ENCODE measurements at regions not wholly inside any gene's neighbourhood (a gene's known extent, or its start where the extent isn't known, plus 50 kb on each side); places are given as distances from the start of the nearest gene placed in this dataset.

- H3K27ac ChIP-seq, result no peak overlapping the region
- ChIA-PET POLR2A (ENCODE audit: low non-redundant PET) (no interaction called here), CTCF (no interaction called here)
- TF ChIP-seq, protein P1, sequence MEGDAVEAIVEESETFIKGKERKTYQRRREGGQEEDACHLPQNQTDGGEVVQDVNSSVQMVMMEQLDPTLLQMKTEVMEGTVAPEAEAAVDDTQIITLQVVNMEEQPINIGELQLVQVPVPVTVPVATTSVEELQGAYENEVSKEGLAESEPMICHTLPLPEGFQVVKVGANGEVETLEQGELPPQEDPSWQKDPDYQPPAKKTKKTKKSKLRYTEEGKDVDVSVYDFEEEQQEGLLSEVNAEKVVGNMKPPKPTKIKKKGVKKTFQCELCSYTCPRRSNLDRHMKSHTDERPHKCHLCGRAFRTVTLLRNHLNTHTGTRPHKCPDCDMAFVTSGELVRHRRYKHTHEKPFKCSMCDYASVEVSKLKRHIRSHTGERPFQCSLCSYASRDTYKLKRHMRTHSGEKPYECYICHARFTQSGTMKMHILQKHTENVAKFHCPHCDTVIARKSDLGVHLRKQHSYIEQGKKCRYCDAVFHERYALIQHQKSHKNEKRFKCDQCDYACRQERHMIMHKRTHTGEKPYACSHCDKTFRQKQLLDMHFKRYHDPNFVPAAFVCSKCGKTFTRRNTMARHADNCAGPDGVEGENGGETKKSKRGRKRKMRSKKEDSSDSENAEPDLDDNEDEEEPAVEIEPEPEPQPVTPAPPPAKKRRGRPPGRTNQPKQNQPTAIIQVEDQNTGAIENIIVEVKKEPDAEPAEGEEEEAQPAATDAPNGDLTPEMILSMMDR (conservative IDR thresholded peaks at IDR 0.05; ENCODE audit: low read depth), result no peak
- DNase-seq (ENCODE audit: low spot score), result no peak
These were observed 114.6 kb downstream of the CPZ start for GRCh38 chr4:8707045-8707781.

- H3K27ac ChIP-seq, result no peak overlapping the region
- ChIA-PET CTCF (no interaction called here), POLR2A (ENCODE audit: low non-redundant PET) (no interaction called here)
- DNase-seq (ENCODE audit: low spot score), result no peak
- TF ChIP-seq, protein P1 (conservative IDR thresholded peaks at IDR 0.05; ENCODE audit: low read depth), result no peak
These were observed 113.9 kb downstream of the CPZ start for GRCh38 chr4:8706216-8707044.

GRCh38 chr4:8705161-8706145, 112.9 kb downstream of the CPZ start:
- TF ChIP-seq, protein P1 (conservative IDR thresholded peaks at IDR 0.05; ENCODE audit: low read depth), result no peak
- POLR2A ChIA-PET (ENCODE audit: low non-redundant PET), result no interaction called here
- H3K27ac ChIP-seq, result no peak overlapping the region
- CTCF ChIA-PET, result no interaction called here
- no peak for DNase-seq (ENCODE audit: low spot score)

DNA sequence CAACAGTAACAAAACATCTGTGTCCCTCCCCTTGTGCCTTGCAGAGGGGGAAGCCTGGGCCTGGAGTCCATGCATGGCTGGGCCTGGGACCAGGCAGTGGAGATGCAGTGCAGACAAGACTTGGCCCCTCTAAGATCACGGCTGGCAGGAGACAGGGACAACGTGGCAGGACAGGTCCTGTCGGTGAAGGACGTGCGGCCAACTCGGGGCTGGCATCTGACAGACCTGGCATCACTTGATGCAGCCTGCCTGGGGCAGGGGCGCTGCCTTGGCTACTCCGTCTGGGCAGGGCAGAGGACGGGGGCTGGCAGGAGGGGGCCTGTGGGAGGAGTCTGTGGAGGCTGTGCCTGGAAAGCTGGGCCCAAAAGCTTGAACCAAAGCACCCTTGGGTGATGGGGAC, 112.1 kb downstream of the CPZ start:
- TF ChIP-seq, protein P1 (conservative IDR thresholded peaks at IDR 0.05; ENCODE audit: low read depth), result no peak
- ChIA-PET CTCF (interaction anchor here (0.6 kb wide), 1 partner anchor 182 kb away, joined by 4 read pairs; no protein-coding TSS in a partner anchor), POLR2A (ENCODE audit: low non-redundant PET) (no interaction called here)
- H3K27ac ChIP-seq, result no peak overlapping the region
- DNase-seq (ENCODE audit: low spot score), result no peak

DNA sequence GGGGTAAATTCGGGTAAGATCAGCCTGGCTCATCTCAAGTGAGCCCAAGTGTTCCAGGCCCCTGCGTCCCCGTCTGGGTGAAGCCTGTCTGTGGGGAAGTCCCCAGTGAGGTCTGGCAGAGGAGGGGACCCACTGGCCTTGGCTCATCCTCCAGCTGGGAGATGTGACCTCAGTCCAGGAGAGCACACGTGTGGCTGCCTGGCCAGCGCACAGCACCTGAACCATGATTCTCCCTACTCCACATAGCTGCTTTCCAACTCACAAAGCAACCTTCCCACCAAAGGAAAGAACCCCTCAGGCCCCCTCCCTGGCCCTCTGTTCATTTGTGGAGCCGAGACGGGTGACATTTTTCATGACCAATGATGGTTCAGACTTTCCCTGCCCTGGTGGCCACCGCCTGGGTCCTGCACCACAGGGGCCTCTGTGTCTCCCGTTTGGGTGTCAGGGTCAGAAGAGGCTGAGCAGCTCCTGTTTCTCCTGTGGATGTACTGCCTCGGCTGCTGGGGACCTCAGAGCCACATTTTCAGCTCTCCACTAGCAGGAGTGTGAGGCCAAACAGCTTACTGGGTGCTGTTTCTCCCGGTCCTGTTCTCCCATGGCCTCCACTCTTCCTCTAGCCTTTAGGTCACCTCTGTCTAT, 111.4 kb downstream of the CPZ start:
- no peak overlapping the region for H3K27ac ChIP-seq
- ChIA-PET CTCF (interaction anchor here (0.6 to 0.7 kb wide), 2 partner anchors 23 to 183 kb away, joined by 3 to 4 read pairs; no protein-coding TSS in a partner anchor), POLR2A (ENCODE audit: low non-redundant PET) (no interaction called here)
- DNase-seq (ENCODE audit: low spot score), result no peak
- TF ChIP-seq, protein P1 (conservative IDR thresholded peaks at IDR 0.05; ENCODE audit: low read depth), result no peak

Measured in RWPE1 (cell line).